DND-41 (cell line): ENCODE measurements at regions not wholly inside any gene's neighbourhood (a gene's known extent, or its start where the extent isn't known, plus 50 kb on each side); places are given as distances from the start of the nearest gene placed in this dataset.

Experiments
- ATAC-seq: fragments of 200-7000 bp; cut with Tn5 transposase; 3 replicates; pipeline ENCODE4 v1.9.1; 2021; ENCODE audit warnings: low read depth; ENCODE audit not compliant: insufficient read depth
- DNase-seq: peaks from one replicate; pipeline ENCODE4 v3.0.0-alpha.2; 2020
- H2AFZ ChIP-seq: 2 replicates; pipeline ENCODE4 v1.6.0; 2012; ENCODE audit warnings: low read depth, low read length
- H3K27ac ChIP-seq: 2 replicates; pipeline ENCODE4 v1.5.1; 2012; ENCODE audit warnings: low read length, inconsistent platforms
- H3K27me3 ChIP-seq: fragments of 200-600 bp; sonication (generic); 2 replicates; pipeline ENCODE4 v1.6.0; 2012; ENCODE audit warnings: low read length, mild to moderate bottlenecking, inconsistent platforms; ENCODE audit not compliant: insufficient read depth, poor library complexity
- H3K36me3 ChIP-seq: 2 replicates; pipeline ENCODE4 v1.5.1; 2012; ENCODE audit warnings: low read length, inconsistent platforms; ENCODE audit not compliant: insufficient read depth
- H3K4me1 ChIP-seq: 2 replicates; pipeline ENCODE4 v1.5.1; 2012; ENCODE audit warnings: mild to moderate bottlenecking, low read length; ENCODE audit not compliant: insufficient read depth
- H3K4me2 ChIP-seq: 2 replicates; pipeline ENCODE4 v1.6.0; 2012; ENCODE audit warnings: mild to moderate bottlenecking, moderate library complexity, low read length, inconsistent platforms; ENCODE audit not compliant: insufficient read depth
- H3K4me3 ChIP-seq, 2 experiments: fragments of 200-600 bp in 1 of 2; shearing (Covaris generic) in 1 of 2; 2 replicates each; pipeline ENCODE4 v1.5.1; 2012 to 2016; ENCODE audit warnings: inconsistent platforms in 2 of 2, low read length in 2 of 2, mild to moderate bottlenecking in 2 of 2, low read depth in 1 of 2, moderate library complexity in 1 of 2
- H3K79me2 ChIP-seq: 2 replicates; pipeline ENCODE4 v1.6.0; 2012; ENCODE audit warnings: low read length, inconsistent platforms; ENCODE audit not compliant: insufficient read depth
- H3K9ac ChIP-seq: 2 replicates; pipeline ENCODE4 v1.6.0; 2012; ENCODE audit warnings: low read depth, mild to moderate bottlenecking, inconsistent platforms, low read length, moderate library complexity
- H3K9me3 ChIP-seq: 2 replicates; pipeline ENCODE4 v1.5.1; 2012; ENCODE audit warnings: low read length, moderate library complexity, mild to moderate bottlenecking, inconsistent platforms; ENCODE audit not compliant: insufficient read depth, severe bottlenecking
- H4K20me1 ChIP-seq: 2 replicates; pipeline ENCODE4 v1.6.0; 2012; ENCODE audit warnings: low read length; ENCODE audit not compliant: insufficient read depth
- EZH2 ChIP-seq: IDR thresholded peaks from 3 replicates; pipeline ENCODE4 v1.6.1; 2012; ENCODE audit warnings: borderline replicate concordance, low read depth, mild to moderate bottlenecking, moderate library complexity, low read length, inconsistent platforms; ENCODE audit not compliant: severe bottlenecking
- TF ChIP-seq, protein P1 (sequence below): IDR thresholded peaks from 2 replicates; pipeline ENCODE4 v1.5.1; 2012; ENCODE audit warnings: borderline replicate concordance, low read length, moderate library complexity, mild to moderate bottlenecking; ENCODE audit not compliant: poor library complexity, severe bottlenecking; ENCODE audit errors: extremely low read depth

DNA sequence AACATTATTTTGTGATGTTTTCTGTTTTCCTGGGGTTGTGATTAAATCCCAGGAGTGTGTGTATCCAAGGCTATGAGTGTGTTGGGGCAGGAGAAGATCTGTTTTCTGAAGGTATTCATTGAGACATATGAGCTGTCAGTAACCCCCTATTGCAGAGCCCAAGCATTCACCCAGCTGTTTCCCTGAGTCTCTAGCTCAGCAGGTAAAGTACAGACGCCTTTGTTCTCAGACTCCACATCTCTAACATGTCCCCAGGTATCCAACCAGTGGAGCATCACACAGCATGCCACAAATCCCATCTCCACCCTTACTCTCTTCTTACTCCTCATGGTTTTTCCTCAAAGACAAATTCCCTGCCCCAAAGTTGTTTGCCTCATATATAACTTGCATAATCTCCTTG, 213.6 kb downstream of the PCDH20 start:
- no peaks in the 10 kb centered on the region for H3K9me3 ChIP-seq
- no peaks in the 10 kb centered on the region for H3K4me1 ChIP-seq
- no peak overlapping the region for H3K4me3 ChIP-seq
- no peak overlapping the region for H3K27ac ChIP-seq
- no peaks in the 10 kb centered on the region for H4K20me1 ChIP-seq
- no peak overlapping the region for H3K4me2 ChIP-seq
- DNase-seq (no peak), ATAC-seq (no peak)
- H3K9ac ChIP-seq = no peak overlapping the region
- TF ChIP-seq EZH2 = no peak
- TF ChIP-seq, protein P1, sequence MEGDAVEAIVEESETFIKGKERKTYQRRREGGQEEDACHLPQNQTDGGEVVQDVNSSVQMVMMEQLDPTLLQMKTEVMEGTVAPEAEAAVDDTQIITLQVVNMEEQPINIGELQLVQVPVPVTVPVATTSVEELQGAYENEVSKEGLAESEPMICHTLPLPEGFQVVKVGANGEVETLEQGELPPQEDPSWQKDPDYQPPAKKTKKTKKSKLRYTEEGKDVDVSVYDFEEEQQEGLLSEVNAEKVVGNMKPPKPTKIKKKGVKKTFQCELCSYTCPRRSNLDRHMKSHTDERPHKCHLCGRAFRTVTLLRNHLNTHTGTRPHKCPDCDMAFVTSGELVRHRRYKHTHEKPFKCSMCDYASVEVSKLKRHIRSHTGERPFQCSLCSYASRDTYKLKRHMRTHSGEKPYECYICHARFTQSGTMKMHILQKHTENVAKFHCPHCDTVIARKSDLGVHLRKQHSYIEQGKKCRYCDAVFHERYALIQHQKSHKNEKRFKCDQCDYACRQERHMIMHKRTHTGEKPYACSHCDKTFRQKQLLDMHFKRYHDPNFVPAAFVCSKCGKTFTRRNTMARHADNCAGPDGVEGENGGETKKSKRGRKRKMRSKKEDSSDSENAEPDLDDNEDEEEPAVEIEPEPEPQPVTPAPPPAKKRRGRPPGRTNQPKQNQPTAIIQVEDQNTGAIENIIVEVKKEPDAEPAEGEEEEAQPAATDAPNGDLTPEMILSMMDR = no peak
- H3K79me2 ChIP-seq = no peaks in the 10 kb centered on the region
- no peaks in the 10 kb centered on the region for H3K27me3 ChIP-seq
- H2AFZ ChIP-seq = no peak overlapping the region
- no peaks in the 10 kb centered on the region for H3K36me3 ChIP-seq

DNA sequence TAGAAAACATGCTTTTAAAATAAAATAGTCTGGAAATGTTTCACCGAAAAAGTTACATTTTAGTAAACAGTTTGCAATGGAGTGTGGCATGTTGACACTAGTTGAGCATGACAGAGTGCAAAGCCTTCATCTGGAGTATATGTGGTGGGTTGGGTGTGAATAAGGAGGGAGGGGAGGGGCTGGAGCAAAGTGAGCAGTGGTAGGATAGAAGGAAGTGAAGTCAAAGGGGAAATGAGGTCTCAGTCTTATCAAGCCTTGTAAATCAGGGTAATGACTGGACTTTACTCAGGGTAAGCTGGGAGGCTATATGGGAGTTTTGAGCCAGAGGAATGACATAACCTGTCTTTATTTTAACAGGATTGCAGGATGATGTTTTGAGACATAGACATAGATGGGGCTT, 222.8 kb downstream of the PCDH20 start:
- H3K27ac ChIP-seq = no peak overlapping the region
- H3K4me2 ChIP-seq = no peak overlapping the region
- H3K36me3 ChIP-seq = no peaks in the 10 kb centered on the region
- TF ChIP-seq, protein P1 = no peak
- no peak for TF ChIP-seq EZH2
- H3K4me3 ChIP-seq = no peak overlapping the region
- DNase-seq (no peak), ATAC-seq (no peak)
- H2AFZ ChIP-seq = no peak overlapping the region
- no peaks in the 10 kb centered on the region for H3K4me1 ChIP-seq
- no peaks in the 10 kb centered on the region for H3K79me2 ChIP-seq
- H3K9ac ChIP-seq = no peak overlapping the region
- no peaks in the 10 kb centered on the region for H4K20me1 ChIP-seq
- no peaks in the 10 kb centered on the region for H3K9me3 ChIP-seq
- no peaks in the 10 kb centered on the region for H3K27me3 ChIP-seq

DNA sequence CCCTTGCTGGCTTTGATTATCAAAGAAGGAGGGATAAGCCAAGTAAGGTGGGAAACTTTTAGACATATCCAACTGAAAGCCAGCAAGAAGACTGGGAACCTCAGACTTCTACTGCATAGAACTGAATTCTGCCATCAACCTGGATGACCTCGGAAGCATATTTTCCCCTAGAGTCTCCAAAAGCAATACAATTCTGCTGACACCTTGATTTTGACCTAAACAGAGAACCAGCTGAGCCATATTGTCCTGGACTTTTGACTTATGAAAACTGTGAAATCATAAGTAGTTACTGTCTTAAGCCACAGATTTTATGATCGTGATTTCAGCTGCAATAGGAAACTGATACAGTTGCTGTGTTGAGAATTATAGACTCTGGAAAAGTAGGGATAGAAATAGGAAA, 227.6 kb downstream of the PCDH20 start:
- Histone ChIP-seq H3K4me3 (no peak overlapping the region), H3K36me3 (no peaks in the 10 kb centered on the region), H4K20me1 (no peaks in the 10 kb centered on the region), H3K9ac (no peak overlapping the region), H3K4me2 (no peak overlapping the region), H3K27ac (no peak overlapping the region), H3K4me1 (no peaks in the 10 kb centered on the region), H3K27me3 (no peaks in the 10 kb centered on the region), H3K9me3 (no peaks in the 10 kb centered on the region), H3K79me2 (no peaks in the 10 kb centered on the region), H2AFZ (no peak overlapping the region)
- no peak for TF ChIP-seq EZH2
- TF ChIP-seq, protein P1 = no peak
- DNase-seq (no peak), ATAC-seq (no peak)

DNA sequence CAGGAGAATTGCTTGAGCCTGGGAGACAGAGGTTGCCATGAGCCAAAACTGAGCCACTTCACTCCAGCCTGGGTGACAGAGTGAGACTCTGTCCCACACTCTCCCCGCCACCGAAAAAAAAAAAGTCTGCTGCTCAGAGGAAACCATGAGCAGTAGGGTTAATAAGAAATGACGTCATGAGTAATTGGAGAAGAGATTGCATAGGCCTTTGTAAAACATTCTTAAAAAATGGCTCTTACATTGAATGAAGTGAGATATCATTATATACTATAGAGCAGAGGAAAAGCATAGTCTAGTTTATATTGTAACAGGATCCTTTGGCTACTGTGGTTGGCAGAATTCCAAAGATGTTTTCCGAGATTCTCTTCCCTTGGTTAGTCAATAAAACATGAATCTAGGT, 228.2 kb downstream of the PCDH20 start:
- DNase-seq = no peak
- Histone ChIP-seq H3K27me3 (no peaks in the 10 kb centered on the region), H3K9me3 (no peaks in the 10 kb centered on the region), H2AFZ (no peak overlapping the region), H4K20me1 (no peaks in the 10 kb centered on the region), H3K27ac (no peak overlapping the region), H3K9ac (no peak overlapping the region), H3K4me1 (no peaks in the 10 kb centered on the region), H3K4me3 (no peak overlapping the region), H3K79me2 (no peaks in the 10 kb centered on the region), H3K4me2 (no peak overlapping the region), H3K36me3 (no peaks in the 10 kb centered on the region)
- no peak for ATAC-seq
- TF ChIP-seq, protein P1 = no peak
- TF ChIP-seq EZH2 = no peak
